ENCODE measurements at regions not wholly inside any gene's neighbourhood (a gene's known extent, or its start where the extent isn't known, plus 50 kb on each side); places are given as distances from the start of the nearest gene placed in this dataset.

DNA sequence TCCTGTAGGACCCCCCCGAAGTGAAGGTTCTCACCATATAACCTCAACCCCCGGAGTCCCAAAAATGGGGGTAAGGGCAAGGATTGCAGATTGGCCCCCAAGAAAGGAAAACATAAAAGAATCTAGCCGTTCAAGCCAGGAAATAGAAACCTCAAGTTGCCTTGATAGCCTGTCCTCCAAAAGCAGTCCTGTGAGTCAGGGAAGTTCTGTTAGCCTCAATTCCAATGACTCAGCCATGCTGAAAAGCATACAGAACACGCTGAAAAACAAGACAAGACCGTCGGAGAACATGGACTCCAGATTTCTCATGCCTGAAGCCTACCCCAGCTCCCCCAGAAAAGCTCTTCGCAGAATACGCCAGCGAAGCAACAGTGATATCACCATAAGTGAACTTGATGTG is 344.2 kb upstream of the RGS6 start:
- TF ChIP-seq, protein P1, sequence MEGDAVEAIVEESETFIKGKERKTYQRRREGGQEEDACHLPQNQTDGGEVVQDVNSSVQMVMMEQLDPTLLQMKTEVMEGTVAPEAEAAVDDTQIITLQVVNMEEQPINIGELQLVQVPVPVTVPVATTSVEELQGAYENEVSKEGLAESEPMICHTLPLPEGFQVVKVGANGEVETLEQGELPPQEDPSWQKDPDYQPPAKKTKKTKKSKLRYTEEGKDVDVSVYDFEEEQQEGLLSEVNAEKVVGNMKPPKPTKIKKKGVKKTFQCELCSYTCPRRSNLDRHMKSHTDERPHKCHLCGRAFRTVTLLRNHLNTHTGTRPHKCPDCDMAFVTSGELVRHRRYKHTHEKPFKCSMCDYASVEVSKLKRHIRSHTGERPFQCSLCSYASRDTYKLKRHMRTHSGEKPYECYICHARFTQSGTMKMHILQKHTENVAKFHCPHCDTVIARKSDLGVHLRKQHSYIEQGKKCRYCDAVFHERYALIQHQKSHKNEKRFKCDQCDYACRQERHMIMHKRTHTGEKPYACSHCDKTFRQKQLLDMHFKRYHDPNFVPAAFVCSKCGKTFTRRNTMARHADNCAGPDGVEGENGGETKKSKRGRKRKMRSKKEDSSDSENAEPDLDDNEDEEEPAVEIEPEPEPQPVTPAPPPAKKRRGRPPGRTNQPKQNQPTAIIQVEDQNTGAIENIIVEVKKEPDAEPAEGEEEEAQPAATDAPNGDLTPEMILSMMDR (IDR thresholded peaks at IDR 0.05; ENCODE audit: insufficient read depth, low read depth, low read length): no peak
- TF ChIP-seq EZH2 (IDR thresholded peaks at IDR 0.05; ENCODE audit: insufficient read depth, low read length): no peak
